ENCODE measurements at regions not wholly inside any gene's neighbourhood (a gene's known extent, or its start where the extent isn't known, plus 50 kb on each side); places are given as distances from the start of the nearest gene placed in this dataset.
"Not testable (repeated sequence)": the region's sequence is repeated elsewhere in the genome, so short reads cannot be mapped to it uniquely, and the experiment has no call there.

GRCh38 chr6:112459758-112460304 lies 112.7 kb downstream of the RFPL4B start:
- DNase-seq (ENCODE audit: low spot score) = no peak

DNA sequence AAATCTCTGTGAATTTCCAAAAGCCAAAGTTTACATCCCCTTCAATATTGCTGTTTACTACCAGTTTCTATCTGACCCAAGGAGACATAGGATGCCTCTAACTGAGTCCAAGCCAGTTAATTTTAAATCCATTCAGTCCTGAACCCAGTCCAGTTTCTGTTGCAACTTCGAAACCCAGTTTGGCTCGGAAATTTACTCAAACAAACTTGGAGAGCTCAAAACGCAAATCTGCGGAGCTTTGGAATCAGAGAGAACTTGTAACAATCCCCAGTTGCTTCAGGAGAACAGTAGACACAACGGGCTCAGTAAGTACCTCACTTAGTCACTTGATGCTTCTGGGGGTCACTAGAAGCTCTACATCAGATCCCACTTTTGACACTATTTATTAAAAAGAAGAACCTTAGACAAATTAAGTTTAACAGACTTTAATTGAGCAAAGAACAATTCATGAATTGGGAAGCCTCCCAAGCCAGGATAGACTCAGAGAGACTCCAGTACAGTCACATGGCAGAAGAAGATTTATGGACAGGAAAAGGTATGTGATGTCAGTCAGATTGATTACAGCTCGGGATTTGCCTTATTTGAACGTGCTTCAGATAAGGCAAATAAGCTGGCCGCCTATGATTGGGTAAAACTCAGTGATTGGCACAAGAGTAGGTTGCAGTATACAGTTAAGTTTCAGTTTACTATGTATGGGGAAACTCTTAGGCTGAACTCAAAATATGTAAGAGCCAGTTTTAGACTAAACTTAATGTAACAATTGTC lies 118.0 kb downstream of the RFPL4B start:
- no peak for DNase-seq (ENCODE audit: low spot score)

DNA sequence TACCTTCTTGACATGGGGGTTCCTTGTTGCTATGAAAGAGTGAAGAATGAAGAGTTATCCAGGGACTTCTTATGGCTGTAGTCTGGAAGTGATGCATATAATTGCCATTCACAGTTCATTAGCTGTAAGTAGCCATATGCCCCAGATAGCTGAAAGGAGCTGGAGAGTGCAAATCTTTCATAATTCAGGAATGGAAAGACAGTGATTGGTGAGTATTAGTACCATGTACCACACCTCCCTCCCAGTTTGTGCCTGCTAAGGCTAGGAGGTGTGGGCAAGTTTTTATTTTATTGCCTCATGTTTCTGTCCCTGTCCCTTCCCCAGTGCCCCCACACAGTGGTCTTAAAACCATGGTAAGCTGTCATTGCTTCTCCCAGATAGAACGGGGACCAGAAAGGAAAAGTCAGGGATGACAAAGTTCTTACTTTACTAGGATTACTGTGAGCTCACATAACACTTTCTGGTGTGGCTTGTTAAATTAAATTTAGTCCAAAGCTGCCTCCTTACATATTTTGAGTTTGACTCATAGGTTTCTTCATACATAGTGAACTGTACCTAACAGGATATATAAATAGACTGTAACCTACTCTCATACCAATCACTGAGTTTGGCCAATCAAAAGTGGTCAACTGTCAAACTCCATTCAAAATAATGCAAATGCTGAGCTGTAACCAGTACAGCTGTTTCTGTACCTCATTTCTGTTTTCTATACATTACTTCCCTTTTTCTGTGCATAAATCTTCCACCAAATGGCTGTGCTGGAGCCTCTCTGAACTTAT lies 119.4 kb downstream of the RFPL4B start:
- DNase-seq (ENCODE audit: low spot score) = no peak

DNA sequence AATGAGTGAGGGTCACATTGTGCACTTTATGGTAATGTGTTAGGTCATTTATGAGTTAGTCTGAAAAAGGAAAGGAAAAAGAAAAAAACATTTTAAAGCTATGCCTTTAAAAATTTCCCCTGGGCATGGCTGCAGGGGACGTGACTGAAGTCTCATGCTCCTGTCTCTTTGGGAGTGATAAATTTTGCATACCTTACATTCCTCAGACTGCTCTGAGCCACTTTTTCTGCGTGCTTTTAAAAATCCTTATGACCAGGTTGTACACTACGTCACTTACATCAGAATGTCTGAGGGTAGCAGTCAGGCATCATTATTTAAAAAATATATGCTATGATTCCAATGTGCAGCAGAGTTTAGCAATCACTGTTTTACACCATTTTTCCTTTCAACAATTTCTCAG lies 121.2 kb downstream of the RFPL4B start:
- no peak for DNase-seq (ENCODE audit: low spot score)

DNA sequence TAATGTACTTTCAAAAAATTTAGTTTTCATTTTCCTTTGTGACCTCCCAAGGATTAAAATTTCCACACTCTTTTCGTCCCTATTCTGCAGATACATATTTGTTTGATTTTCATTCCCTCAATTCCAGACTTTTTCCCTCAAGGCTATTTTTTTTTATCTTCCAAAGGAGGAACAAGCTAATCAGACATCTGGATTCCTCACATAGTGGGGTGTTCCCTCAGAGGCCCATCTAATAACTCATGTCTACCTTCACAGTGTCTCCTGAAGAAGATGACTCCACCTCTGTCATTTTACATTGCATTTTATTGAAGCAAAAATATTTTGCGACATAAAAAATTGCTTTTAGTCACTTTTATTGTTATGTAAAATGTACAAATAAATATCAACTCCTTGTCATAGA lies 122.2 kb downstream of the RFPL4B start:
- DNase-seq (ENCODE audit: low spot score) = no peak

- no peak for DNase-seq (ENCODE audit: low spot score)
These were observed 123.2 kb downstream of the RFPL4B start for GRCh38 chr6:112470376-112470775.

DNA sequence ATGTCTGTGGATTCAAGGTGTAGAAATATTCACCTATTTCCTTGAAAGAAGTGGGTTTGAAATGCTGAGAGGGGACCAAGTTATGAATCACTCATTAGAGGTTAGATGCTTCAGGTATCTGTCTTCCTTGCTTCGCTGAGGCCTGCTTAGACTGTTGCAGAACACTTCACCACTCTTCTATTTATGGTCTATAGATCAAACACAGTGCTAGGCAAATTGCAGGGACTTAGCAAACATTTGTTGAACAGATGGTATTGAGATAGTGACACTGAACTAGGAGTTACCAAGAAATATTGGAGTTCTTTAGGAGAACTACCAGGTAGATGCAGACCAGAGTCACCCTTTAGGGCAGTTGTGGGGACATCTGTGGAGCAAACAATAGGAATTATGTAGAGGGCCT lies 123.8 kb downstream of the RFPL4B start:
- DNase-seq (ENCODE audit: low spot score) = no peak

DNA sequence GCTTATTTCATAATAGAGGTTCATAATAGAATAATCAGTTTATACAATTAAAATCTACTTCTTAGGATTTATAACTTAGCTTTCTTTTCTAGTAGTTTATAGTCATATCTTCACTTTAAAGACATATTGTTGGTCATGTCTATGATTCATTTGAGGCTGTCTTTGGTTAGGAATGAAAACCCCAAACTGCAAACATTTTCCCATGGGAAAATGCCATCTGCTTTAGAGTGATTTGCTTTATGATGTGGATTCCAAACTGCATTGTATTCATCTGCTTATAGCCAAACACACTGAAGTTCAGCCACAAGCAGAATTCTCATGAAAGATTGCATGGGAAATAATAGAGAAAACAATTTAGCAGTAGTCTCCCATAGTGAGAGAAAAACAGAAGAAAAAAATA lies 128.0 kb downstream of the RFPL4B start:
- no peak for DNase-seq (ENCODE audit: low spot score)

GRCh38 chr6:112477125-112477524 lies 130.0 kb downstream of the RFPL4B start:
- no peak for DNase-seq (ENCODE audit: low spot score)

GRCh38 chr6:112478036-112478435 lies 130.9 kb downstream of the RFPL4B start:
- DNase-seq (ENCODE audit: low spot score) = no peak

DNA sequence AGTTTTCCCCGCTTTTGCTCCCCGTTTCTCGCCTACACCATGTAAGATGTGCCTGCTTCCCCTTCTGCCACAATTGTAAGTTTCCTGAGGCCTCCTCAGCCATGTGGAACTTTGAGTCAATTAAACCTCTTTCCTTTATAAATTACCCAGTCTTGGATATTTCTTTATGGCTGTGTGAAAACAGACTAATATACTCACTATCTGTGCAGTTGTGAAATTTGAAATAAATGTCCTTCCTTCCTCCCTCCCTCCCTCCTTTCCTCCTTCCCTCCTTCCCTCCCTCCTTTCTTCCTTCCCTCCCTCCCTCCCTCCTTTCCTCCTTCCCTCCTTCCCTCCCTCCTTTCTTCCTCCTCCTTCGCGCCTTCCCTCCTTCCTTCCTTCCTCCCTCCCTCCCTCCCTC lies 132.8 kb downstream of the RFPL4B start:
- not testable (repeated sequence) for DNase-seq (ENCODE audit: low spot score)

- DNase-seq (ENCODE audit: low spot score) = no peak
These were observed 133.4 kb downstream of the RFPL4B start for GRCh38 chr6:112480553-112480952.

GRCh38 chr6:112481211-112481610 lies 134.1 kb downstream of the RFPL4B start:
- DNase-seq (ENCODE audit: low spot score) = no peak

DNA sequence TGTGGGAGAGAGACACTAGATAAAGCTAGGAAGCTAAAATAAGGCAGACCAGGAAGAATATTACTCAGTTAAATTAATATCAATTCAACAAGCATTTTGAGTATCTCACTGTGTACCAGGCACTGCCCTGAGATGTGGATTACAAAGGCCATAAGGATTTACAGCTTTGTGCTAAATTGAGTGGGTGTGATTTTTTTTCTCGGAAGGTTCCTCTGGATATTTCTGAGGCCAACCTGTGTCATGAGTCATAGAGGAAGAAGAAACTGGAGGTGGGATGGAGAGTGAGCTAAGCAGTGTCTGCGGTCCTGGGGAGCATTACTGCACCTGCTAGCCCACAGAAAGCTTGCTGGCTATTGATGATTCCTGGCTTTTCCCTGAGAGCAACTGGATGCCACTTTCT lies 135.2 kb downstream of the RFPL4B start:
- DNase-seq (ENCODE audit: low spot score) = no peak

- no peak for DNase-seq (ENCODE audit: low spot score)
These were observed 138.1 kb downstream of the RFPL4B start for GRCh38 chr6:112485120-112485826.

DNA sequence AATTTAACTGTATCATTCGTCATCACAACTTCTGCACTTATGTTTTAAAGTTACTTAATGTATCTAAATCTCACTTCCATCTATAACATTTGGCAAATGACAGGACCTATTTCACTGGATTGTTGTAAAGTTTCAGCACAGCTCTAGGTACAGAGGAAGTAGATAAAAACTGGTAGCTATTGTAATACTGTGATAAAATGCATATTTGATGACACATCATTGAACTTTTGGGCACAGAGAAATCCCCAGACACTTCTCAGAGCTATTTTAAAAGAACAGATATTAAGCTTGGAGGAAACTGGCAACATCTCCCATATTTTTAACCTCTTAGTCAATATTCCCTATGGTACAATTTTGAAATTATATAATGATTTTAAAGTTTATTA lies 138.7 kb downstream of the RFPL4B start:
- DNase-seq (ENCODE audit: low spot score) = no peak

DNA sequence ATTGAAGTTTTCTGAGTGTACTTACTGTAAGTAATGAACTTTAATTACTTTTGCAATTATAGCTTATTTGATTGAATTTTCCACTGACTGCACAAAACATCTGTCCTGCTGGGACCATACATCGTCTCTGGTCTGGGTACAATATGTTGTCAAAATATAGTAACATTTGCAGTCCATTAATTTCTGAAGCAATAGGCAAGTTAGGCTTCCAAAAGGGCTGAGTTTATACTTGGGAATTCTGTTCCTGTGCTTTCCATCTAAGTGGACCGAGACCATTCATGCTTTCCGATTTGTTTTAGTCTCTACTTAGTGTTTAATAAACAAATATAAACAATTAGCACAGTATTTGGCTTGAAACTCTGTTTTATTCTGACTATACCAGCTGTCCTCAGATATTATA lies 139.3 kb downstream of the RFPL4B start:
- DNase-seq (ENCODE audit: low spot score) = peak; percentile 15

DNA sequence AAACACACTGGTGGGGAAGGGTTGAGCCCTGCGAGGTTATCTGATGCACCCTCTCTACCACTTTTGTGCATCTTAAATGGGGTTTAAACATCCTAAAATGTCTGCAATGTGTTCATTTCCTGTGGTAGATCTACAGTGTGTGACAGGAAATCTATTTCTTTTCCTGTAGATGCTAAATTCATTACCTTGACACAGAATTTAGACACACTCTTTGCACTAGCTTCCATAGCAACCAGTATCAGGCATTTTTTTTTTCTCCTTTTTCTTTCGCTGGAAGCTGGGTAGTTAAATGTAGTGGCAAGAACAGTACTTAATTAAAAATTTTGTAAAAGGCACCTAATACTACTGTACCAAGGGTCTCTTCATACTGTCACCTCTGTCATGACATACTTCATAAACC lies 141.1 kb downstream of the RFPL4B start:
- DNase-seq (ENCODE audit: low spot score) = no peak

- peak; percentile 94 for DNase-seq (ENCODE audit: low spot score)
These were observed 154.6 kb downstream of the RFPL4B start for GRCh38 chr6:112501705-112502104.

GRCh38 chr6:112502351-112503090 lies 155.4 kb downstream of the RFPL4B start:
- DNase-seq (ENCODE audit: low spot score) = peak; percentile 10

DNA sequence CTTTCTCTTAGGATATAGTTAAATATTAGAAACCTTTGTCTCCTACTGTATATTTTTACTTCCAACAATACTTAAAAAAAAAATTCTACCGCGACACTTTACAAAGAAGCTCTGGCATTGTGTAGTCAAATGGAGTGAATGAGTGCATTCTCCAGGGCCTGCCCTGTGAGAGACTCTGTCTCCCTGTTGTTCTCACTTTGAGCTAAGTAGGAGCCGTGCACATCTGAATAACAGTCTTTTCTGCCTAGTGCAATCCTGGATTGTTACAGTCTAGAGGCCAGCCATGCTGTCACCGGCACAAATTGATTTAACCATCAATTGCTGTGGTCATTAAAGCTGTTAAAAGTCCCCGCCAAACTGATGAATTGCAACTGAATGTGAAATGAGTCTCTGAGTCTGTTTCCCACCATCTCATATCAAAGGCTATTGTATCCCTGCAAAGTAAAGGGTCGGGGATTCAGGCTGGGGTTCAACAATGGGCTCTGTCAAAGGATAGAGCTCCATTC lies 156.0 kb downstream of the RFPL4B start:
- DNase-seq (ENCODE audit: low spot score) = peak; percentile 17
